ENCODE measurements at regions not wholly inside any gene's neighbourhood (a gene's known extent, or its start where the extent isn't known, plus 50 kb on each side); places are given as distances from the start of the nearest gene placed in this dataset.

DNA sequence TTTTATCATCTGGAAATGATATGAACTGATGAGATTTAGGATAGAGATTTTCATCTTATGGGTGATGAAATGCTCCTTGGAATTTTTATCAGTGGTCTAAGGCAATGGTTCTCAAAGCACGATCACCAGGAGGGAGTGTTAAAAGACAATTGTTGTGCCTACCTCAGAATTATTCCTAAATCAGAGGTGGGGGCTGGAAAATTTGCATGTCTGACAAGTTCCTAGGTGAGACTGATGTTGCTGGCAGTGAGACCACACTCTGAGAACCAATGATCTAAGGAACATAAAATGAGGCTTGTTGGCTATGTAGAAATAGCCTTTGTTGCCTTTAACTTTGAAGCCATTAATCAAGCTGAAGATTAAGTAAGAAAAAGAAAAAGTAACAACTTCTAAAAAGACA, 416.6 kb upstream of the AZI2 start:
- TF ChIP-seq, protein P1, sequence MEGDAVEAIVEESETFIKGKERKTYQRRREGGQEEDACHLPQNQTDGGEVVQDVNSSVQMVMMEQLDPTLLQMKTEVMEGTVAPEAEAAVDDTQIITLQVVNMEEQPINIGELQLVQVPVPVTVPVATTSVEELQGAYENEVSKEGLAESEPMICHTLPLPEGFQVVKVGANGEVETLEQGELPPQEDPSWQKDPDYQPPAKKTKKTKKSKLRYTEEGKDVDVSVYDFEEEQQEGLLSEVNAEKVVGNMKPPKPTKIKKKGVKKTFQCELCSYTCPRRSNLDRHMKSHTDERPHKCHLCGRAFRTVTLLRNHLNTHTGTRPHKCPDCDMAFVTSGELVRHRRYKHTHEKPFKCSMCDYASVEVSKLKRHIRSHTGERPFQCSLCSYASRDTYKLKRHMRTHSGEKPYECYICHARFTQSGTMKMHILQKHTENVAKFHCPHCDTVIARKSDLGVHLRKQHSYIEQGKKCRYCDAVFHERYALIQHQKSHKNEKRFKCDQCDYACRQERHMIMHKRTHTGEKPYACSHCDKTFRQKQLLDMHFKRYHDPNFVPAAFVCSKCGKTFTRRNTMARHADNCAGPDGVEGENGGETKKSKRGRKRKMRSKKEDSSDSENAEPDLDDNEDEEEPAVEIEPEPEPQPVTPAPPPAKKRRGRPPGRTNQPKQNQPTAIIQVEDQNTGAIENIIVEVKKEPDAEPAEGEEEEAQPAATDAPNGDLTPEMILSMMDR (IDR thresholded peaks at IDR 0.05; ENCODE audit: low read depth, low read length, poor library complexity, severe bottlenecking): no peak
- TF ChIP-seq EZH2phosphoT487 (IDR thresholded peaks at IDR 0.05; ENCODE audit: borderline replicate concordance, low read length): no peak

All from DOHH2 (cell line).